HG03175 (cell line): ENCODE measurements at regions not wholly inside any gene's neighbourhood (a gene's known extent, or its start where the extent isn't known, plus 50 kb on each side); places are given as distances from the start of the nearest gene placed in this dataset.
"Not testable (repeated sequence)": the region's sequence is repeated elsewhere in the genome, so short reads cannot be mapped to it uniquely, and the experiment has no call there.

ENCODE experiments used
- ATAC-seq: cut with Tn5 transposase; IDR thresholded peaks from one replicate; pipeline ENCODE4 v1.9.1; 2021; ENCODE audit warnings: mild to moderate bottlenecking, moderate library complexity; ENCODE audit not compliant: unreplicated experiment

- ATAC-seq, result no peak
These were observed 97.4 kb upstream of the CCDC80 start for GRCh38 chr3:112738366-112738765.

- no peak for ATAC-seq
These were observed 96.0 kb upstream of the CCDC80 start for GRCh38 chr3:112736805-112737566.

GRCh38 chr3:112736386-112736785 lies 95.4 kb upstream of the CCDC80 start:
- no peak for ATAC-seq

GRCh38 chr3:112735926-112736325 lies 95.0 kb upstream of the CCDC80 start:
- no peak for ATAC-seq

- peak; percentile 53 for ATAC-seq
These were observed 93.9 kb upstream of the CCDC80 start for GRCh38 chr3:112734736-112735350.

GRCh38 chr3:112734171-112734570 lies 93.2 kb upstream of the CCDC80 start:
- no peak for ATAC-seq

GRCh38 chr3:112730210-112730609 lies 89.3 kb upstream of the CCDC80 start:
- no peak for ATAC-seq

- no peak for ATAC-seq
These were observed 80.3 kb upstream of the CCDC80 start for GRCh38 chr3:112721231-112721630.

- ATAC-seq, result no peak
These were observed 78.0 kb upstream of the CCDC80 start for GRCh38 chr3:112718967-112719366.

GRCh38 chr3:112718516-112718915 lies 77.6 kb upstream of the CCDC80 start:
- no peak for ATAC-seq

GRCh38 chr3:112709911-112710310 lies 69.0 kb upstream of the CCDC80 start:
- no peak for ATAC-seq

GRCh38 chr3:112699436-112699978 lies 58.6 kb upstream of the CCDC80 start:
- no peak for ATAC-seq

- ATAC-seq, result not testable (repeated sequence)
These were observed 57.5 kb upstream of the CCDC80 start for GRCh38 chr3:112698442-112698841.

- ATAC-seq, result not testable (repeated sequence)
These were observed 55.3 kb upstream of the CCDC80 start for GRCh38 chr3:112696244-112696643.

- not testable (repeated sequence) for ATAC-seq
These were observed 54.6 kb upstream of the CCDC80 start for GRCh38 chr3:112695377-112696108.

GRCh38 chr3:112694906-112695305 lies 54.0 kb upstream of the CCDC80 start:
- not testable (repeated sequence) for ATAC-seq

- ATAC-seq, result no peak
These were observed 52.2 kb upstream of the CCDC80 start for GRCh38 chr3:112693186-112693585.
